Cerebellar cortex (tissue), 1 donor: ENCODE measurements at regions not wholly inside any gene's neighbourhood (a gene's known extent, or its start where the extent isn't known, plus 50 kb on each side); places are given as distances from the start of the nearest gene placed in this dataset.
"Not testable (repeated sequence)": the region's sequence is repeated elsewhere in the genome, so short reads cannot be mapped to it uniquely, and the experiment has no call there.

Experiments used
- DNase-seq: peaks from one replicate; pipeline ENCODE4 v3.0.0-alpha.2; 2015; ENCODE audit warnings: low spot score

- DNase-seq = no peak
Measured at GRCh38 chrX:53883196-53883595, 161.1 kb downstream of the PHF8 start.

GRCh38 chrX:53882331-53882730 is 161.9 kb downstream of the PHF8 start:
- no peak for DNase-seq

- DNase-seq = not testable (repeated sequence)
Measured at GRCh38 chrX:53880786-53881185, 163.5 kb downstream of the PHF8 start.

- DNase-seq = no peak
Measured at GRCh38 chrX:53859890-53860289, 173.4 kb upstream of the HUWE1 start.

- DNase-seq = peak; percentile 45
Measured at GRCh38 chrX:53831662-53832635, 145.4 kb upstream of the HUWE1 start.

- DNase-seq = no peak
Measured at GRCh38 chrX:53824686-53825085, 138.2 kb upstream of the HUWE1 start.

GRCh38 chrX:53818115-53818514 is 131.6 kb upstream of the HUWE1 start:
- not testable (repeated sequence) for DNase-seq

- no peak for DNase-seq
Measured at GRCh38 chrX:53817548-53817947, 131.0 kb upstream of the HUWE1 start.

GRCh38 chrX:53813670-53814440 is 127.3 kb upstream of the HUWE1 start:
- DNase-seq = no peak

- DNase-seq = no peak
Measured at GRCh38 chrX:53798281-53798680, 111.8 kb upstream of the HUWE1 start.

GRCh38 chrX:53795576-53795975 is 109.1 kb upstream of the HUWE1 start:
- DNase-seq = no peak

- no peak for DNase-seq
Measured at GRCh38 chrX:53794181-53794580, 107.7 kb upstream of the HUWE1 start.

- no peak for DNase-seq
Measured at GRCh38 chrX:53768865-53769264, 82.3 kb upstream of the HUWE1 start.

- no peak for DNase-seq
Measured at GRCh38 chrX:53768451-53768850, 81.9 kb upstream of the HUWE1 start.

GRCh38 chrX:53767544-53767943 is 81.0 kb upstream of the HUWE1 start:
- no peak for DNase-seq

GRCh38 chrX:53757181-53757580 is 70.7 kb upstream of the HUWE1 start:
- DNase-seq = not testable (repeated sequence)

GRCh38 chrX:53746718-53747117 is 60.2 kb upstream of the HUWE1 start:
- no peak for DNase-seq

GRCh38 chrX:53743244-53743643 is 56.7 kb upstream of the HUWE1 start:
- no peak for DNase-seq

- DNase-seq = no peak
Measured at GRCh38 chrX:53738370-53738906, 51.9 kb upstream of the HUWE1 start.
